HUDEP-2 (cell line): ENCODE measurements at regions not wholly inside any gene's neighbourhood (a gene's known extent, or its start where the extent isn't known, plus 50 kb on each side); places are given as distances from the start of the nearest gene placed in this dataset.

Source experiments
- DNase-seq, 76 experiments: peaks; one replicate each; lab custom pipeline; 2025; ENCODE audit not compliant: unreplicated experiment in 76 of 76; lab: John Stamatoyannopoulos, UW

GRCh38 chr9:84570482-84571154 is 98.9 kb upstream of the NTRK2 start:
- no peak for DNase-seq

DNA sequence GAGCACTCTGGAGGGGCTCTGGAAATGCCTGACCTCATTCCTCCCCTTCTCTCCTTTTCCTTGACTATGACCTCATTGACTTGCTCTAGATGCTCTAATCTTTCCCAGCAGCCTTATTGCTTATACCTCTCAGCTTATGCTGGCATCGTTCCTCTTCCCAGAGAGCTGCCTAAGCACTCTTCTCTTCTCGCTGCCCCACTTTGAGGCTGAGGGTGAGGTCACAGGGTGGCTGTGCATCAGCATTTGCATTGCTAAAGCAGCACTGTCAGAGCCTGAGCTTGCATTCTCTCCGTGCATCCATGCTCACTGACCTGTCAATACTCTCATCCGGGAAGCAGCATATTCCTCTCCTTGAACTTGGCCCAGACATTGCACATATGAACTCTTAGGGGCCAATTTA is 96.4 kb upstream of the NTRK2 start:
- no peak for DNase-seq

- no peak for DNase-seq
Measured at GRCh38 chr9:84575705-84576104, 93.8 kb upstream of the NTRK2 start.

DNA sequence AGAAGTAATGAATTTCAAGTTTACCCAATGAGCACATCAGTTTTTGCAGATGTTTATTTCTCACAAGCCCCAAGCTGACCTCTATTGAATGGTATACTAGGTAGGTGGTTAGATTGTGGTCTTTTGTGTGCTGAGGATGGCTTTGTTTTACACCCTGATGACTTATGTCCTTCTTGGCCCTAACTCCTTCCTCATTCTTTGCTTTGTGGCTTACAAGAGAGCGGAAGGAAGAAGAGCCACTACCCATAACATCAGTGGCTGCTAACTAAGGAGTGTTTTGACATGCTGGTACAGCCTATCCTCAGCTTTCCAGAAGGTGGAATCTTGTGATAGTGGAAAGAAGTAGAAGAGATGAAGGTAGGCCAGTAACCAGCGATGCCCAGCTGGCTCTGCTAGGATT is 85.7 kb upstream of the NTRK2 start:
- DNase-seq = no peak

DNA sequence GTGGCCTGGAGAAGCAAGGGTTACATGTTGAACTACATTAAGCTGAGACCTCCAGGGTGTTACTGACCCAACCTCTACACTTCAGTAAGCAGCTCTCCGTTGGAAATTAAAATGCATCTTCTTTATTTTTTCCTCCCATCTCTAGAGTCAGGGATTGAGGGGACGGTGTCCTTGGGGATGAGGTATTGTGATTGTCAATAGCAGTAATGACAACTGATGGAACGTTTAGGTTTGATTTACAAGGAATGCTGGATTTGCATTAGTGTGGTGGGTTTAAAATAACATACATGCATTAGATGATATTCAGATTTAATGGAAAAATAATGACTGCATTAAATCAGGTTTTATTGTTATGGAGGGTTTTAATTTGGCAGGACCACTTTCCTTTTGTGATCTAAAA is 82.9 kb upstream of the NTRK2 start:
- DNase-seq = no peak

GRCh38 chr9:84587153-84587552 is 82.4 kb upstream of the NTRK2 start:
- no peak for DNase-seq

- DNase-seq = no peak
Measured at GRCh38 chr9:84589542-84589941, 80.0 kb upstream of the NTRK2 start.

- DNase-seq = no peak
Measured at GRCh38 chr9:84590706-84591105, 78.8 kb upstream of the NTRK2 start.

- no peak for DNase-seq
Measured at GRCh38 chr9:84592918-84593317, 76.6 kb upstream of the NTRK2 start.

- DNase-seq = no peak
Measured at GRCh38 chr9:84593352-84593751, 76.2 kb upstream of the NTRK2 start.

- no peak for DNase-seq
Measured at GRCh38 chr9:84597131-84597530, 72.4 kb upstream of the NTRK2 start.

DNA sequence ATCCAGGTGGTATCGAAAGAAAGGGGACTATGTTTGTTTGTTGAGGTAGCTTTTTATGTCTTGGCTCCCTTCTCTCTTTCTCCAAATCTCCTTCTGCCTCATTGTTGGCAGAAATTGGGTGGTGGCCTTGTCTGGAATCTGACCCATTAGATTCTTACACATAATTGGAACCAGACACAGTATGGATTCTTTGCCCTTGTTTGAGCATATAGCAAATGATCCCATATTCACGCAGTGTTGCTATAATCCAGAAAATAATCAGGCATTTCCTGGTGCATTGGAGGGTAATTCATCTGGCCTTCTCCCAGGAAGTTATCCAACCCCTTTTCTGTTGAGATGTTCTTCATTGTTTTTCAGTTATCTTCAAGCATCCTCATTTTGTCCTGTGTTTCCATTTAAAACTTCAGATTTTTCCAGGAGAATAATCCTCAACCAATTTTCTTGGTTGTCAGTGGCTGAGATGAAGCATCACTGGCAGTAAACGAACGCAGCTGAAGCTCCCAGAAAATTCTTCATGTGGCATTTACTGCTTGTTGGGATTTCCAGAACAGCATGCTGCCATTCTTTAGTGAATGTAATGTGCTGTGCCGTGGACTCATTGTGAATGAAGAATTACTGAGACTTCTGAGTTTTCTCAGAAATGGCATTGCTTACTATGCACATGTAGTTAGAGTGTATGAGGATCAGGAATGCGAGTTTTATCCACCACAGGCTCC is 70.5 kb upstream of the NTRK2 start:
- DNase-seq = no peak

DNA sequence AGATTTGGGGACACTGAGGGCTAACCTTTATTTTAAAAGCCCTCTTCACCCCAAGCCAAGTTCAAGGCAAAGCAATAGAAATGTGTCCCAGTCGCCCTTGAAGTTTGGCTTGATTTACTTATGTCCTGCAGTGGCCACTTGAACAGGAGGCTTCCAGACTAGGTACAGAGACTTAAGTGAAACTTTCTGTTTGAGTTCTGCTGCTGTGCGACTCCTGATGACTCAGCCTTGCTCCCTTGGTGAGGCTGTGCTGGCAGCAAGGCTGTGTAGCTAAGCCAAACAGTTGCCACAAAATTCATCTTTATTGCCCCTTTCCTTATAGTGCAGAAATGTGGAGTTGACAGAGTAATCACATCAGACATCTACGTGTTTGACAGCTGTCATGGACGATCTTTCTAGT is 68.8 kb upstream of the NTRK2 start:
- no peak for DNase-seq

DNA sequence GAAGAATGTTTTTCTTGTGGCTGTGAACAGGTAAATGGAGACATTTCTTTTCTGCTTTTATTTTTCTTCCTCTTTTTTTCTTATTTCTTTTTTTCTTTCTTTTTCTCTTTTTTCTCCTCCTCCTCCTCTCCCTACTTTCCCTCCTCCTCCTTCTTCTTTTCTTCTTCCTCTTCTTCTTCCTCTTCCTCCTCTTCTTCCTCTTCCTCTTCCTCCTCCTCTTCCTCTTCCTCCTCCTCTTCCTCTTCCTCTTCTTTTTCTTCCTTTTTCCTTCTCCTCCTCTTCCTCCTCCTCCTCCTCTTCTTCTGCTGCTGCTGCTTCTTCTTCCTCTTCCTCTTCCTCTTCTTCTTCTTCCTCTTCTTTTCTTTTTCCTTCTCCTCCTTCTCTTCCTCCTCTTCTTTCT is 65.3 kb upstream of the NTRK2 start:
- no peak for DNase-seq

DNA sequence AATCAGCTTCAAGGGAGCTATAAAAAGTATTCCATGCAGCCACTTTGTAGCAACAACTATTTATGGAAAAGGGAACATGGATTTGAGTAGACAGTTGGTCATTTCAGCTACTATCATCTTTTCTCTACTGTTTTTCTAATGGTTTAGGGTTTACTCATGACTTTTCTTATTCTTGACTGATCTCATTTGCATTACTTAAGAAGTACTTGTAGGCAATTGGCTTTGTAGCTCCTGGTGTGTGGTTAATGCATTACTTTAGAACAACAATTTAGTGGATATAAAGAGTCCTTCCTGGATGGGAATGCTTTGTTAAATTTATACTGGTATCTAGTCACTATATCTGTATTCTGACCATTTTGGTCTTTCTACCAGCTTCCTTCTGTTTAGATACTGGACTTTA is 59.8 kb upstream of the NTRK2 start:
- no peak for DNase-seq

DNA sequence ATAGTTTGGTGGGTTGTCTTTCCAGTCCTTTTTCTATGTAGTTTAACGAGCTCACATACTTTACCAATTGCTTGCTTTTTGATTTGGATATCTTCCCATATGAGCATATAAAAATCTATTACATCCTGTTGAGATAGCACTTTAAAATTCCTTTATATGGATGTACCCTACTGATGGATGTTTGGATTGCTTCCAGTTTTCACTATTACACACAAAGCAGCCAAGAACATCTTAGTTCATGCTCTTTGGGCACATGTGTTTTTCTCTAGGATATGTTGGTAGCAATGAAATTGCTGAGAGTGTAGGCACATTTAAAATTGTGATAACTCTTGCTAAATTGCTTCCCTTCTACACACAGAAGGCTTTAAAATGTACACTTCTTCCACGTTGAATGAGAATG is 56.1 kb upstream of the NTRK2 start:
- no peak for DNase-seq

DNA sequence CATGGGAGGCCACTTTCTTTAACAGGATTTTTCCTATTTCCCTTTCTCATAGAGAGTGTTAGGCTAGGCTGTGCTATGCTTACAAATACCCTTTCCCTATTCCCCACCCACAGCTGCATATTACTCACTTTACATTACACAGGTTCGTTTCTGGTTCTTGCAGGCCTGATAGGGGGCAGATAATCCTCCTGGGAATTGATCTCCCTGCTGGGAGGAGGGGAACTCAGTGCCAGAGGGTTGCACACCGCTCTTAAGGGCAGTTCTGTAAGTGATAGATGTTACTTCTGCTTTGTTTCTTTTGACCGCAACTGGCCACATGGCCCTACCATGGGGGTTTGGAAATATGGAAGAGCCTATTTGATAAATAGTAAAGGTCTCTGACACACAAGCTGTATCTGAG is 54.0 kb upstream of the NTRK2 start:
- no peak for DNase-seq

- DNase-seq = no peak
Measured at GRCh38 chr9:84617411-84618029, 52.0 kb upstream of the NTRK2 start.
